SK-N-SH (cell line): ENCODE measurements at regions not wholly inside any gene's neighbourhood (a gene's known extent, or its start where the extent isn't known, plus 50 kb on each side); places are given as distances from the start of the nearest gene placed in this dataset.

Experiments
- CTCF ChIA-PET: fragments of 300-600, 350-600 bp; formaldehyde crosslinking; extraction: SDS; loops from one replicate; lab custom pipeline; 2021; lab: Yijun Ruan, JAX
- POLR2A ChIA-PET: fragments of 350-600 bp; sonication (Branson Sonifier 250); formaldehyde crosslinking; extraction: SDS; loops from one replicate; lab custom pipeline; 2020; ENCODE audit warnings: antibody characterized with exemption, inconsistent platforms; lab: Yijun Ruan, JAX
- DNase-seq: peaks from one replicate; pipeline ENCODE4 v3.0.0; 2012
- H2AFZ ChIP-seq: fragments of 200-600 bp; sonication (generic); 2 replicates; pipeline ENCODE4 v1.8.1; 2016; ENCODE audit warnings: antibody characterized with exemption, mild to moderate bottlenecking, low read depth
- H3F3A ChIP-seq: fragments of 200-600 bp; sonication (generic); replicated peaks from 2 replicates; pipeline ENCODE3; 2016; ENCODE audit warnings: antibody characterized with exemption, mild to moderate bottlenecking; ENCODE audit not compliant: insufficient read depth
- H3K27ac ChIP-seq, 2 experiments: fragments of 200-500 bp in 1 of 2; fragments of 200-600 bp in 1 of 2; sonication (Bioruptor generic) in 1 of 2; sonication (generic), shearing (Covaris generic) in 1 of 2; 2 replicates each; pipeline versions ENCODE4 v1.5.1 to v1.6.1; 2014 to 2016; ENCODE audit warnings: low read depth in 2 of 2, inconsistent platforms in 1 of 2, low read length in 1 of 2, mild to moderate bottlenecking in 1 of 2, mixed read lengths in 1 of 2
- H3K27me3 ChIP-seq: fragments of 200-600 bp; sonication (generic), shearing (Covaris generic); 2 replicates; pipeline ENCODE4 v1.6.1; 2016; ENCODE audit warnings: mixed run types; ENCODE audit not compliant: insufficient read depth
- H3K36me3 ChIP-seq, 2 experiments: fragments of 200-500 bp in 1 of 2; fragments of 200-600 bp in 1 of 2; sonication (Bioruptor generic) in 1 of 2; sonication (generic) in 1 of 2; replicated peaks in 1 of 2; 2 replicates each; pipeline versions ENCODE3 to v1.5.1; 2014 to 2016; ENCODE audit warnings: low read length in 1 of 2, mild to moderate bottlenecking in 1 of 2; ENCODE audit not compliant: insufficient read depth in 2 of 2, control insufficient read depth in 1 of 2
- H3K4me1 ChIP-seq, 2 experiments: fragments of 200-500 bp in 1 of 2; fragments of 200-600 bp in 1 of 2; sonication (Bioruptor generic) in 1 of 2; sonication (generic), shearing (Covaris generic) in 1 of 2; 2 replicates each; pipeline versions ENCODE4 v1.5.1 to v1.6.1; 2014 to 2016; ENCODE audit warnings: low read depth in 1 of 2, low read length in 1 of 2, mixed run types in 1 of 2; ENCODE audit not compliant: insufficient read depth in 2 of 2, control insufficient read depth in 1 of 2
- H3K4me2 ChIP-seq: fragments of 200-600 bp; sonication (generic), shearing (Covaris generic); 2 replicates; pipeline ENCODE4 v1.6.1; 2017; ENCODE audit warnings: mixed run types
- H3K4me3 ChIP-seq, 2 experiments: fragments of 200-500 bp in 1 of 2; fragments of 200-600 bp in 1 of 2; sonication (Bioruptor generic) in 1 of 2; sonication (generic), shearing (Covaris generic) in 1 of 2; 2 replicates each; pipeline versions ENCODE4 v1.5.1 to v1.8.1; 2014 to 2016; ENCODE audit warnings: low read depth in 2 of 2, inconsistent platforms in 1 of 2, low read length in 1 of 2, mild to moderate bottlenecking in 1 of 2, mixed read lengths in 1 of 2, moderate library complexity in 1 of 2
- H3K79me2 ChIP-seq: fragments of 200-600 bp; sonication (generic); 2 replicates; pipeline ENCODE4 v1.8.1; 2017; ENCODE audit warnings: mild to moderate bottlenecking; ENCODE audit not compliant: insufficient read depth
- H3K9ac ChIP-seq: fragments of 200-600 bp; sonication (generic); 2 replicates; pipeline ENCODE4 v1.6.1; 2017; ENCODE audit warnings: mixed run types
- H3K9me2 ChIP-seq: fragments of 200-600 bp; sonication (generic); 2 replicates; pipeline ENCODE4 v1.6.1; 2017; ENCODE audit warnings: mixed run types
- H3K9me3 ChIP-seq: fragments of 200-600 bp; sonication (generic); 2 replicates; pipeline ENCODE4 v1.6.1; 2017; ENCODE audit warnings: mixed run types, mild to moderate bottlenecking, moderate library complexity
- H4K20me1 ChIP-seq: fragments of 200-600 bp; sonication (generic); 2 replicates; pipeline ENCODE4 v1.6.1; 2017; ENCODE audit warnings: mild to moderate bottlenecking, mixed run types; ENCODE audit not compliant: insufficient read depth
- CHD2 ChIP-seq: fragments of 150-350 bp; IDR thresholded peaks from 2 replicates; pipeline ENCODE4 v1.6.1; 2018; ENCODE audit warnings: low read length; ENCODE audit not compliant: partially characterized antibody
- FOXM1 ChIP-seq: IDR thresholded peaks from 2 replicates; pipeline ENCODE4 v1.4.0; 2012; ENCODE audit warnings: low read depth, mild to moderate bottlenecking
- GABPA ChIP-seq: IDR thresholded peaks from 2 replicates; pipeline ENCODE4 v1.4.0; 2012; ENCODE audit warnings: low read depth, mild to moderate bottlenecking
- GATA2 ChIP-seq: sonication (generic); formaldehyde crosslinking; IDR thresholded peaks from 2 replicates; pipeline ENCODE4 v1.5.0; 2020; ENCODE audit warnings: mild to moderate bottlenecking, missing genetic modification reagents
- JUND ChIP-seq: IDR thresholded peaks from 2 replicates; pipeline ENCODE4 v1.4.0; 2012
- MEF2A ChIP-seq: IDR thresholded peaks from 2 replicates; pipeline ENCODE4 v1.4.0; 2012; ENCODE audit warnings: low read depth, borderline replicate concordance
- MXI1 ChIP-seq: IDR thresholded peaks from 2 replicates; pipeline ENCODE4 v1.6.1; 2012; ENCODE audit warnings: mild to moderate bottlenecking, low read depth, low read length, improper control_type of control experiment
- NFIC ChIP-seq: IDR thresholded peaks from 2 replicates; pipeline ENCODE4 v1.4.0; 2012; ENCODE audit warnings: borderline replicate concordance
- RFX5 ChIP-seq: IDR thresholded peaks from 2 replicates; pipeline ENCODE4 v1.6.1; 2012; ENCODE audit warnings: mild to moderate bottlenecking, improper control_type of control experiment, low read length
- SMC3 ChIP-seq: IDR thresholded peaks from 2 replicates; pipeline ENCODE4 v1.6.1; 2012; ENCODE audit warnings: low read depth, low read length, improper control_type of control experiment
- WGBS: methylation state at CpG from one replicate; pipeline ENCODE4 v1.1.6; 2017; ENCODE audit warnings: low lambda C conversion rate; 5-methylcytosine and 5-hydroxymethylcytosine counted together
- TF ChIP-seq, protein P1 (sequence below): fragments of 150-350 bp; IDR thresholded peaks from 2 replicates; pipeline ENCODE4 v1.6.1; 2017; ENCODE audit warnings: antibody characterized with exemption, low read length, low read depth, borderline replicate concordance
- TF ChIP-seq, protein P2 (sequence below): fragments of 150-350 bp; IDR thresholded peaks from 2 replicates; pipeline ENCODE4 v1.6.1; 2016; ENCODE audit warnings: mild to moderate bottlenecking, low read depth, low read length
- TF ChIP-seq, protein P3 (sequence below): IDR thresholded peaks from 2 replicates; pipeline ENCODE4 v1.4.0; 2012; ENCODE audit warnings: low read depth, borderline replicate concordance
- TF ChIP-seq, protein P4 (sequence below): IDR thresholded peaks from 2 replicates; pipeline ENCODE4; 2012

GRCh38 chr6:8995156-8995555 is 559.8 kb upstream of the SLC35B3 start:
- DNase-seq, result no peak
- no peaks in the 10 kb centered on the region for H3K9me2 ChIP-seq
- H4K20me1 ChIP-seq, result no peaks in the 10 kb centered on the region
- H3K4me1 ChIP-seq, result no peaks in the 10 kb centered on the region
- TF ChIP-seq, protein P1, sequence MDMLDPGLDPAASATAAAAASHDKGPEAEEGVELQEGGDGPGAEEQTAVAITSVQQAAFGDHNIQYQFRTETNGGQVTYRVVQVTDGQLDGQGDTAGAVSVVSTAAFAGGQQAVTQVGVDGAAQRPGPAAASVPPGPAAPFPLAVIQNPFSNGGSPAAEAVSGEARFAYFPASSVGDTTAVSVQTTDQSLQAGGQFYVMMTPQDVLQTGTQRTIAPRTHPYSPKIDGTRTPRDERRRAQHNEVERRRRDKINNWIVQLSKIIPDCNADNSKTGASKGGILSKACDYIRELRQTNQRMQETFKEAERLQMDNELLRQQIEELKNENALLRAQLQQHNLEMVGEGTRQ, result no peak
- TF ChIP-seq CHD2, result no peak
- TF ChIP-seq, protein P2, sequence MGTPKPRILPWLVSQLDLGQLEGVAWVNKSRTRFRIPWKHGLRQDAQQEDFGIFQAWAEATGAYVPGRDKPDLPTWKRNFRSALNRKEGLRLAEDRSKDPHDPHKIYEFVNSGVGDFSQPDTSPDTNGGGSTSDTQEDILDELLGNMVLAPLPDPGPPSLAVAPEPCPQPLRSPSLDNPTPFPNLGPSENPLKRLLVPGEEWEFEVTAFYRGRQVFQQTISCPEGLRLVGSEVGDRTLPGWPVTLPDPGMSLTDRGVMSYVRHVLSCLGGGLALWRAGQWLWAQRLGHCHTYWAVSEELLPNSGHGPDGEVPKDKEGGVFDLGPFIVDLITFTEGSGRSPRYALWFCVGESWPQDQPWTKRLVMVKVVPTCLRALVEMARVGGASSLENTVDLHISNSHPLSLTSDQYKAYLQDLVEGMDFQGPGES, result no peak
- no peak for TF ChIP-seq SMC3
- TF ChIP-seq, protein P3, sequence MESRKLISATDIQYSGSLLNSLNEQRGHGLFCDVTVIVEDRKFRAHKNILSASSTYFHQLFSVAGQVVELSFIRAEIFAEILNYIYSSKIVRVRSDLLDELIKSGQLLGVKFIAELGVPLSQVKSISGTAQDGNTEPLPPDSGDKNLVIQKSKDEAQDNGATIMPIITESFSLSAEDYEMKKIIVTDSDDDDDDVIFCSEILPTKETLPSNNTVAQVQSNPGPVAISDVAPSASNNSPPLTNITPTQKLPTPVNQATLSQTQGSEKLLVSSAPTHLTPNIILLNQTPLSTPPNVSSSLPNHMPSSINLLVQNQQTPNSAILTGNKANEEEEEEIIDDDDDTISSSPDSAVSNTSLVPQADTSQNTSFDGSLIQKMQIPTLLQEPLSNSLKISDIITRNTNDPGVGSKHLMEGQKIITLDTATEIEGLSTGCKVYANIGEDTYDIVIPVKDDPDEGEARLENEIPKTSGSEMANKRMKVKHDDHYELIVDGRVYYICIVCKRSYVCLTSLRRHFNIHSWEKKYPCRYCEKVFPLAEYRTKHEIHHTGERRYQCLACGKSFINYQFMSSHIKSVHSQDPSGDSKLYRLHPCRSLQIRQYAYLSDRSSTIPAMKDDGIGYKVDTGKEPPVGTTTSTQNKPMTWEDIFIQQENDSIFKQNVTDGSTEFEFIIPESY, result no peak
- no peak for TF ChIP-seq MEF2A
- TF ChIP-seq RFX5, result no peak
- TF ChIP-seq JUND, result no peak
- TF ChIP-seq, all 33 proteins: peak for 0
- POLR2A ChIA-PET, result no interaction called here
- H3K4me3 ChIP-seq, result no peak overlapping the region
- no peak overlapping the region for H3K9ac ChIP-seq
- no peak overlapping the region for H2AFZ ChIP-seq
- WGBS, result 2% methylated on average over 1 of the region's 1 CpG
- H3K79me2 ChIP-seq, result no peaks in the 10 kb centered on the region
- no peaks in the 10 kb centered on the region; the same call in 1 of the 2 replicates for H3K9me3 ChIP-seq
- CTCF ChIA-PET, result no interaction called here
- H3K4me2 ChIP-seq, result no peak overlapping the region
- H3F3A ChIP-seq, result no peaks in the 10 kb centered on the region
- H3K27me3 ChIP-seq, result no peaks in the 10 kb centered on the region
- H3K36me3 ChIP-seq, result no peaks in the 10 kb centered on the region
- no peak overlapping the region for H3K27ac ChIP-seq

GRCh38 chr6:8993111-8993510 is 557.8 kb upstream of the SLC35B3 start:
- H3K27ac ChIP-seq, result no peak overlapping the region
- POLR2A ChIA-PET, result no interaction called here
- DNase-seq, result no peak
- no peaks in the 10 kb centered on the region for H3K79me2 ChIP-seq
- H2AFZ ChIP-seq, result no peak overlapping the region
- no peaks in the 10 kb centered on the region for H4K20me1 ChIP-seq
- no peaks in the 10 kb centered on the region for H3K9me3 ChIP-seq
- CTCF ChIA-PET, result interaction anchor here (2.0 kb wide), 1 partner anchor 10 kb away, joined by 13 read pairs; no protein-coding TSS in a partner anchor
- H3K4me3 ChIP-seq, result no peak overlapping the region
- H3K9me2 ChIP-seq, result no peaks in the 10 kb centered on the region
- H3K36me3 ChIP-seq, result no peaks in the 10 kb centered on the region
- no peak overlapping the region for H3K9ac ChIP-seq
- WGBS, result 2% methylated on average over 3 of the region's 3 CpGs
- TF ChIP-seq, protein P4, sequence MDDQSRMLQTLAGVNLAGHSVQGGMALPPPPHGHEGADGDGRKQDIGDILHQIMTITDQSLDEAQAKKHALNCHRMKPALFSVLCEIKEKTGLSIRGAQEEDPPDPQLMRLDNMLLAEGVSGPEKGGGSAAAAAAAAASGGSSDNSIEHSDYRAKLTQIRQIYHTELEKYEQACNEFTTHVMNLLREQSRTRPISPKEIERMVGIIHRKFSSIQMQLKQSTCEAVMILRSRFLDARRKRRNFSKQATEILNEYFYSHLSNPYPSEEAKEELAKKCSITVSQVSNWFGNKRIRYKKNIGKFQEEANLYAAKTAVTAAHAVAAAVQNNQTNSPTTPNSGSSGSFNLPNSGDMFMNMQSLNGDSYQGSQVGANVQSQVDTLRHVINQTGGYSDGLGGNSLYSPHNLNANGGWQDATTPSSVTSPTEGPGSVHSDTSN, result no peak
- no peak for TF ChIP-seq GABPA
- TF ChIP-seq CHD2, result no peak
- TF ChIP-seq, protein P2, result no peak
- TF ChIP-seq FOXM1, result no peak
- TF ChIP-seq MXI1, result no peak
- TF ChIP-seq GATA2 (CRISPR knock-in tag), result no peak
- TF ChIP-seq NFIC, result no peak
- TF ChIP-seq, all 33 proteins: peak for 0
- Histone ChIP-seq H3K27me3 (no peaks in the 10 kb centered on the region), H3K4me2 (no peak overlapping the region), H3F3A (no peaks in the 10 kb centered on the region), H3K4me1 (no peaks in the 10 kb centered on the region)
